Activated CD4-positive, alpha-beta memory T cell treated with anti-CD3 and anti-CD28 coated beads for 36 hours (primary cell): ENCODE measurements at regions not wholly inside any gene's neighbourhood (a gene's known extent, or its start where the extent isn't known, plus 50 kb on each side); places are given as distances from the start of the nearest gene placed in this dataset.

Experiments used
- CTCF ChIA-PET: fragments of 350-600 bp; sonication (Branson Sonifier 250); formaldehyde crosslinking; loops from one replicate; lab custom pipeline; 2021; ENCODE audit warnings: antibody characterized with exemption, inconsistent platforms; lab: Charles Lee
- POLR2A ChIA-PET: fragments of 350-600 bp; sonication (Branson Sonifier 250); formaldehyde crosslinking; loops from one replicate; lab custom pipeline; 2021; ENCODE audit warnings: antibody characterized with exemption; lab: Charles Lee
- DNase-seq: peaks from one replicate; pipeline ENCODE4 v3.0.0-alpha.2; 2020
- H3K27ac Mint-ChIP-seq: one replicate; pipeline ENCODE4 v1.8.0; 2021; ENCODE audit warnings: mixed read lengths
- H3K27me3 Mint-ChIP-seq: one replicate; pipeline ENCODE4 v1.8.0; 2021; ENCODE audit warnings: mixed read lengths
- H3K36me3 Mint-ChIP-seq: one replicate; pipeline ENCODE4 v1.8.0; 2021; ENCODE audit warnings: mixed read lengths
- H3K4me1 Mint-ChIP-seq: one replicate; pipeline ENCODE4 v1.8.0; 2021; ENCODE audit warnings: low read depth, mixed read lengths
- H3K4me3 Mint-ChIP-seq: one replicate; pipeline ENCODE4 v1.8.0; 2021; ENCODE audit warnings: mild to moderate bottlenecking, mixed read lengths
- H3K9me3 Mint-ChIP-seq: one replicate; pipeline ENCODE4 v1.8.0; 2021; ENCODE audit warnings: mixed read lengths
- intact Hi-C: fragments of 100-400 bp; cut with micrococcal nuclease; formaldehyde crosslinking; loops from one replicate; pipeline ENCODE4 v1.15.1; 2023

DNA sequence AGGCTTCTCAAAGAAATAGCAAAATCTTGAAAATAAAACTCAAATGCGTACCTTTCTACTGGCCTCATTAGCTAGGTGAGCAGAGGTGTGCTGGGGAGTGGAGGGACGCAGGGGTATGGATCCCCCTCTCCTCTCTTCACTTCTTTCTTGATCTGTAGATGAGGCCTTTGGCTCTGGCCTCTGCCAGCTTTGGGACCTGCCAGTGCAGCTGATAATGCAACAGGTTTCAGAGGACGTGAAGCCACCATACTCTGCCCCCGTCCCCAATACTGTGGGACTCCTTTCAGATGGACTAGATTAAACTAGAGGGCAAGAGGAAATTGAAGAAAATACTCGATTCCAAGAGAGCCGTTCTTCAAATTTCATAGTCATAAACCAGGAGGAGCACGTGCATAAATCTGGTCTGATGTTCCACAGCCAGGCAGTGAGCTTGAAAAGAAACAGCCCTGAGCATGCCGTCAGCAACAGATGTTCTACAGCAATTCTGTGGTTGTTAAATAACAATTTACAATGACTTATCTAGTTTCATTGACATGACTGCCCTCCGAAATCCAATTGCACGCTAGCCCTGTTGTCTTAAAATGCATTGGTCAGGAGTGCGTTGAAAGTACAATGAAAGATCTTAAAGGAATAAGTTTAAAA, 245.3 kb upstream of the FOXQ1 start:
- Mint-ChIP-seq H3K4me1 (no peaks in the 10 kb centered on the region), H3K27ac (no peak overlapping the region), H3K4me3 (no peak overlapping the region), H3K27me3 (peaks cover 7% of the 10 kb centered on the region), H3K36me3 (no peaks in the 10 kb centered on the region), H3K9me3 (no peaks in the 10 kb centered on the region)
- POLR2A ChIA-PET: no interaction called here
- CTCF ChIA-PET: no interaction called here
- intact Hi-C loops: no loop called here
- no peak for DNase-seq

DNA sequence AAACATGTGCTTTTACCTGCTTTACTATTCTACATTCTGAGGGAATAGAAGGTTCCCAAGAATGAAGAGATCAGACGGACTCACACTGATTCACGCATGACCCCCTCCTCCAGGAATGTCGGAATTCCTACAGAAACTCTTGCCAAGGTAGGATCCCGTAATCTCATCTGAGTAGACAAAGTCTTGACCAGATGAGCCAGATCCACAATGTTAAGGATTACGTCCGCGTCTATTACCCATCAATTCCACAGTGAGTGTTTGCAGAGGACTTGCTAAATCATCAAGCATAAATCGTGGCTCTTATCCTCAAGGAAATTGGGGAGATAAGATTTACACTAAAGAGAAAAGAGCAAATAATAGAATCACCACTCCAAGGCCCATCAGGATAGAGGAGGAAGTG, 245.9 kb upstream of the FOXQ1 start:
- ChIA-PET POLR2A (no interaction called here), CTCF (no interaction called here)
- no peaks in the 10 kb centered on the region for H3K4me1 Mint-ChIP-seq
- no peak overlapping the region for H3K4me3 Mint-ChIP-seq
- peaks cover 7% of the 10 kb centered on the region for H3K27me3 Mint-ChIP-seq
- intact Hi-C loops: no loop called here
- no peaks in the 10 kb centered on the region for H3K36me3 Mint-ChIP-seq
- H3K9me3 Mint-ChIP-seq: no peaks in the 10 kb centered on the region
- H3K27ac Mint-ChIP-seq: no peak overlapping the region
- DNase-seq: no peak

DNA sequence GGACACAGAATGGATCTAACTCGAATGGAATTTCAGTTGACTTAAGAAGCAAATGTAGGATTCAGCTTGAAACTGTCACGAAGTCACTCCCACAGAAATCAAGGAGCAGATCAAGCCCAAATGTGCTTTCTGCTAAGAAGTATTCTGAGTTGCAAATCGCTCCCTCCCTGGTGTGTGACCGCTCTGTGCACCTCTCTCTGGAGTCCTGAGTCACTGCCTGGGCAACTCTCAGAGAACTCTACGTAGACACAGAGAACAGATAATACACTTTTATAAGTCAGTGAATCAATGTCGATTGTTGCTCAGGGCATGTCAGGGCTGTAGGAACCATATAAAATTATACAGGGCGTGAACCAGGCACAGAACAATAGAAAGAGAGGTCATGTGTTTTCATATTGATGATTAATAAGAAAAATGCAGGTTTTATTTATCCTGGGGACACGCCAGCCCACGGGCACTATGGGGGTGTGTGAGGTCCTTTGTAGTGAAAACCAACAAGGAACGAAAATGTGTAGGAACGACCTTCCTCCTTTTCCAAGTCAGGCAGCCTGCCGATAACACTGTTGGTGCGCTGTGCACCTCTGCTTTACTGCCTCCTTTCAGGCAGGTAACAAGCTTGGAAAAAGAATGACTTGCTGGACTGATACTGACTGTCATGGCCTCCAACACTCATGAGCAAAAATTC, 248.1 kb upstream of the FOXQ1 start:
- Mint-ChIP-seq H3K27ac (no peak overlapping the region), H3K4me3 (no peak overlapping the region), H3K4me1 (no peaks in the 10 kb centered on the region), H3K27me3 (peaks cover 4% of the 10 kb centered on the region), H3K9me3 (no peaks in the 10 kb centered on the region), H3K36me3 (no peaks in the 10 kb centered on the region)
- ChIA-PET CTCF (no interaction called here), POLR2A (no interaction called here)
- intact Hi-C loops: no loop called here
- DNase-seq: no peak

DNA sequence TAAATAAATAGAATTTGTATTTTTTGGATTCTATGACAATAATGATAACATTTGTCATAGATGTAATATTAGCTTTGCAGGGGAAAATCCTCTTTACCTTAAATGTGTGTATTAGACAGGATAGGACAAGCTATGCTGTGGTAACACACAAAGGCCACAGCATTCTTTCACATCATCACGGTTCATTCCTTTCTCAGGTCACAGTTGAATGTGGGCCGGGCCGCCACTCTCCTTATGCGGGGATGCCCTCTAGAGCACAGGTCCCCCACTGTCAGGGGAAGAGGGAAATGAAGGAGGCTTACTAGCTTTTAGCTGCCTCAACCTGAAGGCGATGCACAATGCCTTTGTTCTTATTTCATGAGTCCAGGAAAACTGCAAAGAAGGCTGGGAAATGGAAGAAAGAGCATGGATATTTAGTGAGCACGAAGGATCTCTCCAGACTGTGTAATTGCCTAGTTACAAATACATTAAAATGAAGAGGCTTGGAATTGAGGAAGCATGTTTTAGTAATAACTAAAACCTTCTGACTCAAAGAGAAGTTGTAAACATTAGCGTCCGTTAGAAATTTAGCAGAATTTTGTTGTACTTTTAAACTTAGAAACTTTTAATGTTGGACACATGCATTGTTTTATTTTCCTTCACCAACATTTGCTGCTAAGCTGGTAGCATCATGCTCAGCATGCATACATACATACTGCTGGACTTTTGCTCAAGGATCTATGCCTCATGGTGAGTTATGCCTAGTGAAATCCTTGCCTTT, 248.9 kb upstream of the FOXQ1 start:
- Mint-ChIP-seq H3K36me3 (no peaks in the 10 kb centered on the region), H3K9me3 (no peaks in the 10 kb centered on the region), H3K27me3 (peaks cover 4% of the 10 kb centered on the region), H3K27ac (no peak overlapping the region), H3K4me1 (no peaks in the 10 kb centered on the region), H3K4me3 (no peak overlapping the region)
- POLR2A ChIA-PET: no interaction called here
- CTCF ChIA-PET: no interaction called here
- DNase-seq: no peak
- intact Hi-C loops: no loop called here

DNA sequence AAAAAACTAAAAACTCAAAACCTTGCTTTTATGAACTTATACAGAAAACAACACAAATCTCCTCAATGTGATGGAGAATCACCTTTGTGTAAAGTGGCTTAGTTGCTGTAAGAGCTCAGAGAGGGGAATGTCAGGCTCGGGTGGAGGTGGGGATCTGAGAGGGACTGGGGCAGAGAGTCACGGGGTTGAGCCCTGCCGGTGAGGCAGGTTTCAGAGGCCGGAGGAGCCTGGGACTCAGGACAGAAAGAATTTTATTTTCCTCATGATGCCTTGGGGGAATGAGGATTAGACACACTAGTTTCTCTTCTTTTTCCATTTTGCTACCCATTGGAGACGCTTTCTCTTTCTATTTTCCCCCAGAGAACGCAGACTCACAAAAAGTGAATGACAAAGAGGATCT, 252.3 kb upstream of the FOXQ1 start:
- ChIA-PET POLR2A (no interaction called here), CTCF (no interaction called here)
- no peak for DNase-seq
- no peaks in the 10 kb centered on the region for H3K9me3 Mint-ChIP-seq
- H3K4me1 Mint-ChIP-seq: no peaks in the 10 kb centered on the region
- no peaks in the 10 kb centered on the region for H3K36me3 Mint-ChIP-seq
- H3K4me3 Mint-ChIP-seq: no peak overlapping the region
- peaks cover 1% of the 10 kb centered on the region for H3K27me3 Mint-ChIP-seq
- intact Hi-C loops: no loop called here
- no peak overlapping the region for H3K27ac Mint-ChIP-seq

DNA sequence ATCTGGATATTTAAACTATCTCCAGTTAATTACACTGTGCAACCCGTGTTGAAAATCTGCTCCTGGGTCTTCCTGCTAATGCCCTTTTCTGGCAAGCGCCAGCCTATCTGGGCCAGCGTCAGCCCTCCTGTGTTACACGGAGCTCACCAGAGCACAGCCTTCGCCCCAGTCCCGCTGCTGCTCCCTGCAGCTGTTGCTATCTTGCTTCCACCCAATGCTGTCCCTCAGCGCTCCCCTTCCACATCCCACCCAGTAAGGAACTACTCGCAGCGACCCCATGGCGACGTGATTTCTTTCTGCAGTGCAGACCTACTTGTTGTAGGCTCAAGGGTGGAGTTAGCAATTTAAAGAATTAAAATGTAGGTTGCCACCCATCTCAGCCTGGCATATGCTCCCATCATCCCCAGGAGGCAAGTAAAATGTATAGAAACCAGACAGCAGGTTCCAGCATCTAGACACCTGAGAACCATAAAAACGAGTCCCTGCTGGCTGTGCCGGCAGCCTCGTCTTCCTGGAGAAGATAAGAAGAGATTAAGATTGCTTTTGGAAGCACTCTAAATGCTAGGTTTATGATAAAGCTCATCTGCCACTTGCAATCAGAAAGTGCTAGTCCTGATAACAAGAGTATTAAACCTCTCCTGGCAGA, 254.3 kb upstream of the FOXQ1 start:
- no peak for DNase-seq
- Mint-ChIP-seq H3K4me1 (no peaks in the 10 kb centered on the region), H3K27me3 (peaks cover 1% of the 10 kb centered on the region), H3K9me3 (no peaks in the 10 kb centered on the region), H3K36me3 (no peaks in the 10 kb centered on the region), H3K4me3 (no peak overlapping the region), H3K27ac (no peak overlapping the region)
- intact Hi-C loops: no loop called here
- ChIA-PET POLR2A (no interaction called here), CTCF (no interaction called here)

DNA sequence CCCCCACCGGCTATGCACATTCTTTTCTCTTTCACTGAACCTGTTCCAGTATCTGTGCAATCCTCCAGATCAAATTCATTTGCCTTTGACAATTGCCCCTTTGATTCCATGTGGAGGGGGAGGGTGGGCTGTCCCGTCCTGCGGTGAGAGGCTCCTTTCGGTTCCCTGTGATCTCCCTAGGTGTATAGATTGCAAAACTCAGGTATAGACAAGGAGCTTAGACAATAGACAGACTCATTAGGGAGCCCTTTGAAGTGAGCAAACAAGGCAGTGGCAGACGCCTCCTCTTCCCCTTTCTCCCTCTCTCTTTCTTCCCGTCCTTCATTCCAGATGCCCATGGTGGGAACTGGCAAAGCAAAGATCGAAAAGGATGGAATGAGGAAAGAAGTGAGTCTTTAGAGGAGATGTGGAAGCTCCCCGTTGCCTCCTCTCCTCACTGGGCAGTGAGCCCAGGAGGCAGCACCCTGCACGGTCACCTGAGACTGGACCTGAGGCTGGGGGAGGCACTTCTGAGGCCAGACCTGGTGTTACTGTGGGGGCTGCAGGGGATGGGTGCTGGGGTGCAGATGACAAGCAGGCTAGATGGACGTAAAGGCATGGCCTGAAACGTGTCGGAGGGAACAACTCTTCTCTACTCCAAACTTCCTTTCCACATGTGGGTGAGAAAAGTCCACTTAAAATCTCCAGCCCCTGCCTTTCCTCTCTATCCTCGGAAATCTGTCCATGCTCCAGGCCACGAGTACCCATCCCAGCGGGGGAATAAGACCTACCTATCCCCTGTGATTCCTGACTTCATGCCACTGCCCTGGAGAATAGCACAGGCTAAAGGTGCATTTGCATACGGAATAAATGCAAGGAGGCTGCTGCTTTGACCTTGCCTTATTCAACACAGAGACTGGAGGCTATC, 256.6 kb upstream of the FOXQ1 start:
- Mint-ChIP-seq H3K4me3 (no peak overlapping the region), H3K4me1 (no peaks in the 10 kb centered on the region), H3K36me3 (no peaks in the 10 kb centered on the region), H3K27me3 (peaks cover 4% of the 10 kb centered on the region), H3K27ac (no peak overlapping the region), H3K9me3 (no peaks in the 10 kb centered on the region)
- CTCF ChIA-PET: no interaction called here
- POLR2A ChIA-PET: no interaction called here
- intact Hi-C loops: no loop called here
- no peak for DNase-seq

DNA sequence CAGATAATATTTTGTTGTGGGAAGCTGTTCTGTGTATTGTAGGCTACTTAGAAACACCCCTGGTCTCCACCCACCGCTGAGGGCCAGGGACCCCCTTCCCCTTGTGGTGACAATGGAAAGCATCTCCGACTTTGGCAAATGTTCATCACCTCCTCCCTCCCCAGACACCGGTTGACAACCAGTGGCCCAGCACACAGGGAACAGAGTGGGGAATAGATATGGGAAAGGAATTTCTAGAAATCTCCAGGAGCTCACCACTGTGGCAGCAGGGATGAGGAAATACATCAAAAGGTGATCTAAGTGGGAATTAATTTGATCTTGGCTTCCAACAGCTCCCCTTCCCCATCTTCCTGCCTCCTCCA, 257.3 kb upstream of the FOXQ1 start:
- Mint-ChIP-seq H3K4me1 (no peaks in the 10 kb centered on the region), H3K4me3 (no peak overlapping the region), H3K36me3 (no peaks in the 10 kb centered on the region), H3K27me3 (peaks cover 5% of the 10 kb centered on the region), H3K27ac (no peak overlapping the region), H3K9me3 (no peaks in the 10 kb centered on the region)
- CTCF ChIA-PET: no interaction called here
- DNase-seq: no peak
- intact Hi-C loops: no loop called here
- POLR2A ChIA-PET: no interaction called here

DNA sequence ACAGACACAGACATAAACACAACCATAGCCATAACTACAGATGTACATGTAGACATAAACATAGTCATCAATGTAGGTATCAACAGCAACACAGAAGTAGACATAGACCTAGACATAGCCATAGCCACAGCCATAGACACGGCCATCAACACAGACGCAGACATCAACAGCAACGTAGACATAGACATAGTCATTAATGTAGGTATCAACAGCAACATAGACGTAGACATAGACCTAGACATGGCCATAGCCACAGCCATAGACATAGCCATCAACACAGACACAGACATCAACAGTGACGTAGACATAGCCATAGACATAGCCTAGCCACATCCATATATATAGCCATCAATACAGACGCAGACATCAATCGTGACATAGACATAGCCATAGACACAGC, 258.3 kb upstream of the FOXQ1 start:
- POLR2A ChIA-PET: no interaction called here
- Mint-ChIP-seq H3K4me3 (no peak overlapping the region), H3K27me3 (peaks cover 9% of the 10 kb centered on the region), H3K9me3 (no peaks in the 10 kb centered on the region), H3K27ac (no peak overlapping the region), H3K36me3 (no peaks in the 10 kb centered on the region), H3K4me1 (no peaks in the 10 kb centered on the region)
- intact Hi-C loops: no loop called here
- DNase-seq: no peak
- CTCF ChIA-PET: no interaction called here

DNA sequence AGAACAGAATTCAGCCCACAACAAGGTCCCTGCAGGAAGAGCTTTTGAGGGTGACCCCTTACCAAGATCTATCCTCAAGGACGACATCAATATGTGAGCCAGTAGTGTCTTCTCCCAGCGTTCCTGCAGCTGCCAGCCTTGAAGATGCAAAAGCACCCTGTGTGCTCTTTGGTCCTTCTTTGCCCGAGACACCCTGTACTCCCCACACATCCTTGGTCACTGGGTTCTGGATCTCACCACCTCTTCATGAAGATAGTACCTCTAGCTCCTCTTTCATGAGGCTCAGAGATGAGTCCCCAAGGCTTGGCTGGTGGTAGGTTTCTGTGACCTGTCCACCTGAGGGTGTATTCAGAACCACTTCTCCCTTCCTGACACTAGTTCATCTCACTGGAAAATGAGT, 259.6 kb upstream of the FOXQ1 start:
- Mint-ChIP-seq H3K4me3 (no peak overlapping the region), H3K36me3 (no peaks in the 10 kb centered on the region), H3K27ac (no peak overlapping the region), H3K27me3 (peaks cover 15% of the 10 kb centered on the region), H3K9me3 (no peaks in the 10 kb centered on the region), H3K4me1 (no peaks in the 10 kb centered on the region)
- intact Hi-C loops: no loop called here
- ChIA-PET POLR2A (no interaction called here), CTCF (no interaction called here)
- no peak for DNase-seq

DNA sequence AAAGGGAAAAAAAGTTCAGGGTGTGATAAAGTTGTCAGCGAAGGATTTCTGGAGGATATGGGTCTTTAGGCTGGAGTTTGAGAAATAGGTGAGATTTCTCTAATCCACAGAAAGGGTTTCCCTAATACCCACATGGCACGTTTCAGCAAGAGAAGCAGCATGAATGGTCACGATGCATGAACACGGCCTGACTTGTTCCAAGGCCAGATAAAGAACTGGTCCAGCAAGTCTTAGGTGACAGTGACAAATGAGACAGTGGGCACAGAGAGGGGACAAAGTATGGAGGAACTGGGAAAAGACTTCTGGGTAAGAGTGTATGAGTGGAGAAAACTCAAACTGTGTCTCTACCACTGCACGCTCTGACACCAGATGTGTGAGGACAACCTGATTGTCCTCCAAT, 262.0 kb upstream of the FOXQ1 start:
- no peaks in the 10 kb centered on the region for H3K36me3 Mint-ChIP-seq
- ChIA-PET POLR2A (no interaction called here), CTCF (no interaction called here)
- no peak overlapping the region for H3K4me3 Mint-ChIP-seq
- no peak overlapping the region for H3K27ac Mint-ChIP-seq
- intact Hi-C loops: no loop called here
- DNase-seq: no peak
- H3K9me3 Mint-ChIP-seq: no peaks in the 10 kb centered on the region
- no peaks in the 10 kb centered on the region for H3K4me1 Mint-ChIP-seq
- H3K27me3 Mint-ChIP-seq: peaks cover 26% of the 10 kb centered on the region

DNA sequence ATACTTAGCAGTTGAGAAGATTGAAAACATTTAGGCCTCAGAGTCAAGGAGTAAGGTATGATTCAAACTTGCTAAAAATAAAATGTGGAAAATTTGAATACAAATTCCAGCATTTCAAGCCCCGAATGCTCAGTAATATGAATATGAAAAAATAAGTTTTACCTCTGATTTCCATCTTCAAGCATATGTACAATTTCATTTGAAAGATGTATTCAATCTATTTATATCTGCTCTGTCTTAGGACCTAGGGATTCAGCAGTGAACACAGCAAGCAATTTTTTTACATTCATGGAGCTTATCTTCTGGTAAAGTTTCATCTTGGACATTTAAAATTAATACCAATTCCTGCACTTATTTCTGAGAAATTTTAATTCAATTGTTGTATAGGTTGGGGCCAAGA, 262.7 kb upstream of the FOXQ1 start:
- Mint-ChIP-seq H3K4me1 (no peaks in the 10 kb centered on the region), H3K27ac (no peak overlapping the region), H3K27me3 (peaks cover 26% of the 10 kb centered on the region), H3K36me3 (no peaks in the 10 kb centered on the region), H3K9me3 (no peaks in the 10 kb centered on the region), H3K4me3 (no peak overlapping the region)
- DNase-seq: no peak
- CTCF ChIA-PET: no interaction called here
- intact Hi-C loops: no loop called here
- POLR2A ChIA-PET: no interaction called here
